C4-2B (cell line): ENCODE measurements at regions not wholly inside any gene's neighbourhood (a gene's known extent, or its start where the extent isn't known, plus 50 kb on each side); places are given as distances from the start of the nearest gene placed in this dataset.

Experiments
- CTCF ChIP-seq: fragments of 450-650 bp; conservative IDR thresholded peaks from 2 replicates; pipeline ENCODE4 v1.5.1; 2017; ENCODE audit warnings: mild to moderate bottlenecking
- ZFX ChIP-seq: fragments of 450-650 bp; IDR thresholded peaks from 2 replicates; pipeline ENCODE4 v1.6.1; 2017

GRCh38 chr5:124873713-124874112, 127.3 kb upstream of the ZNF608 start:
- TF ChIP-seq CTCF (no peak), ZFX (no peak)
